ENCODE measurements at regions not wholly inside any gene's neighbourhood (a gene's known extent, or its start where the extent isn't known, plus 50 kb on each side); places are given as distances from the start of the nearest gene placed in this dataset.

GRCh38 chr1:193674292-193674944, 488.0 kb upstream of the B3GALT2 start:
- no peak overlapping the region for H3K4me2 ChIP-seq
- no peaks in the 10 kb centered on the region for H3K36me3 ChIP-seq (ENCODE audit: low read depth)
- intact Hi-C loops (cut with micrococcal nuclease; ENCODE audit: unreplicated experiment), result no loop called here
- no peak overlapping the region for H3K4me3 ChIP-seq
- no TSS peak for BruUV-seq (replicated peaks)
- no peaks in the 10 kb centered on the region for H3F3A ChIP-seq (ENCODE audit: insufficient read depth, low read depth)
- peak overlapping the region; percentile 63; the same call in 1 of the 2 replicates for H2AFZ ChIP-seq
- CTCF ChIA-PET, result no interaction called here
- no peak overlapping the region for H3K27ac ChIP-seq
- POLR2A ChIA-PET (ENCODE audit: unreplicated experiment), result no interaction called here
- H3K4me1 ChIP-seq (replicated peaks; ENCODE audit: insufficient read depth), result no peaks in the 10 kb centered on the region
- TF ChIP-seq EZH2 (IDR thresholded peaks at IDR 0.05; ENCODE audit: low read depth) (no peak), CTCF (conservative IDR thresholded peaks at IDR 0.05) (no peak)
- H4K20me1 ChIP-seq (ENCODE audit: insufficient read depth), result no peaks in the 10 kb centered on the region
- H3K9me2 ChIP-seq (ENCODE audit: insufficient read depth), result no peaks in the 10 kb centered on the region
- 0 out of 2 replicates have a peak, but pooled peaks cover 3% of the 10 kb centered on the region for H3K9me3 ChIP-seq (ENCODE audit: insufficient read depth, low read depth)
- DNase-seq, result no peak
- no peaks in the 10 kb centered on the region for H3K79me2 ChIP-seq (ENCODE audit: low read depth)
- no peaks in the 10 kb centered on the region for H3K27me3 ChIP-seq (ENCODE audit: insufficient read depth, low read depth)

GRCh38 chr1:193666485-193667083, 480.2 kb upstream of the B3GALT2 start:
- Histone ChIP-seq H4K20me1 (ENCODE audit: insufficient read depth) (no peaks in the 10 kb centered on the region), H3K4me3 (no peak overlapping the region), H3K27ac (no peak overlapping the region), H3K9me2 (ENCODE audit: insufficient read depth) (no peaks in the 10 kb centered on the region), H3K4me1 (replicated peaks; ENCODE audit: insufficient read depth) (no peaks in the 10 kb centered on the region), H3F3A (ENCODE audit: insufficient read depth, low read depth) (no peaks in the 10 kb centered on the region), H3K36me3 (ENCODE audit: low read depth) (no peaks in the 10 kb centered on the region), H3K9me3 (ENCODE audit: insufficient read depth, low read depth) (0 out of 2 replicates have a peak, but pooled peaks cover 3% of the 10 kb centered on the region), H3K4me2 (no peak overlapping the region), H3K79me2 (ENCODE audit: low read depth) (no peaks in the 10 kb centered on the region), H2AFZ (peak overlapping the region; percentile 24; the same call in 1 of the 2 replicates), H3K27me3 (ENCODE audit: insufficient read depth, low read depth) (no peaks in the 10 kb centered on the region)
- no peak for DNase-seq
- TF ChIP-seq CTCF (conservative IDR thresholded peaks at IDR 0.05) (no peak), EZH2 (IDR thresholded peaks at IDR 0.05; ENCODE audit: low read depth) (no peak)
- no TSS peak for BruUV-seq (replicated peaks)
- POLR2A ChIA-PET (ENCODE audit: unreplicated experiment), result no interaction called here
- CTCF ChIA-PET, result no interaction called here
- intact Hi-C loops (cut with micrococcal nuclease; ENCODE audit: unreplicated experiment), result no loop called here

GRCh38 chr1:193663965-193664364, 477.6 kb upstream of the B3GALT2 start:
- Histone ChIP-seq H3K36me3 (ENCODE audit: low read depth) (no peaks in the 10 kb centered on the region), H3K4me1 (replicated peaks; ENCODE audit: insufficient read depth) (no peaks in the 10 kb centered on the region), H3K4me2 (no peak overlapping the region), H3K27ac (no peak overlapping the region), H2AFZ (no peak overlapping the region), H4K20me1 (ENCODE audit: insufficient read depth) (no peaks in the 10 kb centered on the region), H3K4me3 (no peak overlapping the region), H3K9me3 (ENCODE audit: insufficient read depth, low read depth) (no peaks in the 10 kb centered on the region), H3K27me3 (ENCODE audit: insufficient read depth, low read depth) (no peaks in the 10 kb centered on the region), H3K9me2 (ENCODE audit: insufficient read depth) (no peaks in the 10 kb centered on the region), H3K79me2 (ENCODE audit: low read depth) (no peaks in the 10 kb centered on the region), H3F3A (ENCODE audit: insufficient read depth, low read depth) (no peaks in the 10 kb centered on the region)
- intact Hi-C loops (cut with micrococcal nuclease; ENCODE audit: unreplicated experiment), result no loop called here
- BruUV-seq (replicated peaks), result no TSS peak
- CTCF ChIA-PET, result no interaction called here
- no peak for TF ChIP-seq EZH2 (IDR thresholded peaks at IDR 0.05; ENCODE audit: low read depth)
- TF ChIP-seq CTCF (conservative IDR thresholded peaks at IDR 0.05), result no peak
- POLR2A ChIA-PET (ENCODE audit: unreplicated experiment), result no interaction called here
- no peak for DNase-seq

All from PC-9 (cell line).